ENCODE measurements at regions not wholly inside any gene's neighbourhood (a gene's known extent, or its start where the extent isn't known, plus 50 kb on each side); places are given as distances from the start of the nearest gene placed in this dataset.

DNA sequence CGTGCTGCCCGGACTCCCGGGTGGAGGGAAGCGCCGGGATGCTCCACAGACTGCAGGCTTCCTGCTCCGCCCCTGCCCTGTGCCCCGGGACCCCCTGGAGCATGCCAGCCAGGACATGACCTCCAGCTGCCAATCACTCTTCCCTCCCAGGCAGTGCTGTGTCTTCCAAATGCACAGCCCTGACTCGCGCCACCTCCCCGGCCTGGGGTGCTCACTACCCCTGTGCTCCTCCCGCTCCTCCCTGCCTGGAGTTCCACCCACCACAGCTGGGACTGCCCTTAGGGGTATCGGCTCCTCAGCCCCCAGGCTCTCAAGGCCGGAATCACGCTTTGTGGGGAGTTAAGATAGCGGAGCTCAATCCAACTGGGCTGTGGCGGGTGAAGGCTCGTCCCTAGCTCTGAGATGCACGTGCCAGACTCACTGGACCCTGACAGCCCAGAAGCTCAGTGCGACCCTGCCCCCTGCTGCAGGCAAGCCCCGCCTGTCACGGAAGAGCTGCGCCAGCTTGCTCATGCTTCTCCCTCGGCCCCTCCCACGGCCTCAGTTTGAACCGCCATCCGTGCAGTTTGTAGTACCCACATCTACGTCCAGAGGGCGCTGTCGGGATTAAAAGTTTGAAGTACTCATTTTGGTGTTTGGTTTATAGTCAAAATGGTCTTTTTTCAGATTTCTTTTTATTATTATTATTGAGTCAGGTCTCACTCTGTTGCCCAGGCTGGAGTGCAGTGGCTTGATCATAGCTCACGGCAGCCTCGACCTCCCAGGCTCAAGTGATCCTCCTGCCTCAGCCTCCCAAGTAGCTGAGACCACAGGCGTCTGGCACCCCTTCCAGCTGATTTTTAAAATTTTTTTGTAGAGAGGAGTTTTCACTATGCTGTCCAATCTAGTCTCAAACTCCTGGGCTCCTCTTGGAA lies 142.5 kb upstream of the TCERG1L start:
- H3K4me1 ChIP-seq (ENCODE audit: control insufficient read depth in 5 of 5, insufficient read depth in 5 of 5, low read length in 5 of 5) = peaks cover 0 to 10% (median 7%) of the 10 kb centered on the region in 5 donors
- H3K4me3 ChIP-seq (ENCODE audit: low read depth in 1 of 5, low read length in 5 of 5) = peak overlapping the region in 4 of 5 donors; percentile 42 to 58 (median 50)
- no peaks in the 10 kb centered on the region for H3K36me3 ChIP-seq (ENCODE audit: control insufficient read depth in 5 of 5, insufficient read depth in 5 of 5, low read length in 5 of 5)
- no peaks in the 10 kb centered on the region for H3K9me3 ChIP-seq (ENCODE audit: control insufficient read depth in 5 of 5, low read length in 5 of 5)
- H3K27me3 ChIP-seq (ENCODE audit: control insufficient read depth in 5 of 5, insufficient read depth in 4 of 5, low read length in 5 of 5) = peaks cover 13 to 44% (median 32%) of the 10 kb centered on the region in 5 donors
- no peak overlapping the region for H3K27ac ChIP-seq (ENCODE audit: low read depth, low read length)
- peak overlapping the region in 1 of 5 donors; percentile 56 for H3K9ac ChIP-seq (ENCODE audit: low read length in 5 of 5)

DNA sequence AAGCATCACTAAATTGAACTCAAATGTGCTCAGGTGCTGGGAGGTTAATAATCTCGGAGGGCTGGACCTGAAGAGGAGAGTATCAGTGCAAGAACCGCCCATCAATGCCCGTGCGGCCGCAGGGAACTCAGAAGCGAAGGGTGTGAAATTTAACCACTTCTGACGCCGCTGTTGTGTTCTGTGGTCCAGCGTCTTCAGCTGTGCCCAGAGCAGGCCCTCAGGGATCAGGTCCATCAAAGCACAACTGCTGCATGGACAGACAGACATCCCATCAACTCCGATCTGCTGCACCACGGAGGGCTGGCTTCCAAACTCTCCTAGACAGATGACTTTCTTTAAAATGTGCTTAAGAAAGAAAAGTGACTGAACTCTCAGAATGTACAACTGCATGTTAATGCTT lies 144.9 kb upstream of the TCERG1L start:
- Histone ChIP-seq H3K9me3 (ENCODE audit: control insufficient read depth in 5 of 5, low read length in 5 of 5) (no peaks in the 10 kb centered on the region), H3K36me3 (ENCODE audit: control insufficient read depth in 5 of 5, insufficient read depth in 5 of 5, low read length in 5 of 5) (no peaks in the 10 kb centered on the region), H3K4me3 (ENCODE audit: low read depth in 1 of 5, low read length in 5 of 5) (no peak overlapping the region), H3K27me3 (ENCODE audit: control insufficient read depth in 5 of 5, insufficient read depth in 4 of 5, low read length in 5 of 5) (peaks cover 13 to 42% (median 37%) of the 10 kb centered on the region in 5 donors), H3K4me1 (ENCODE audit: control insufficient read depth in 5 of 5, insufficient read depth in 5 of 5, low read length in 5 of 5) (peaks cover 0 to 10% (median 7%) of the 10 kb centered on the region in 5 donors), H3K27ac (ENCODE audit: low read depth, low read length) (no peak overlapping the region), H3K9ac (ENCODE audit: low read length in 5 of 5) (no peak overlapping the region)

- H3K36me3 ChIP-seq (ENCODE audit: control insufficient read depth in 5 of 5, insufficient read depth in 5 of 5, low read length in 5 of 5) = no peaks in the 10 kb centered on the region
- H3K27ac ChIP-seq (ENCODE audit: low read depth, low read length) = no peak overlapping the region
- H3K27me3 ChIP-seq (ENCODE audit: control insufficient read depth in 5 of 5, insufficient read depth in 4 of 5, low read length in 5 of 5) = peaks cover 15 to 24% (median 16%) of the 10 kb centered on the region in 5 donors
- no peak overlapping the region for H3K4me3 ChIP-seq (ENCODE audit: low read depth in 1 of 5, low read length in 5 of 5)
- no peaks in the 10 kb centered on the region for H3K4me1 ChIP-seq (ENCODE audit: control insufficient read depth in 5 of 5, insufficient read depth in 5 of 5, low read length in 5 of 5)
- no peaks in the 10 kb centered on the region for H3K9me3 ChIP-seq (ENCODE audit: control insufficient read depth in 5 of 5, low read length in 5 of 5)
- H3K9ac ChIP-seq (ENCODE audit: low read length in 5 of 5) = no peak overlapping the region
Observed at GRCh38 chr10:131461093-131461492, 149.6 kb upstream of the TCERG1L start.

GRCh38 chr10:131464789-131465188 lies 153.3 kb upstream of the TCERG1L start:
- no peak overlapping the region for H3K4me3 ChIP-seq (ENCODE audit: low read depth in 1 of 5, low read length in 5 of 5)
- H3K9me3 ChIP-seq (ENCODE audit: control insufficient read depth in 5 of 5, low read length in 5 of 5) = no peaks in the 10 kb centered on the region
- no peak overlapping the region for H3K9ac ChIP-seq (ENCODE audit: low read length in 5 of 5)
- H3K4me1 ChIP-seq (ENCODE audit: control insufficient read depth in 5 of 5, insufficient read depth in 5 of 5, low read length in 5 of 5) = no peaks in the 10 kb centered on the region
- H3K36me3 ChIP-seq (ENCODE audit: control insufficient read depth in 5 of 5, insufficient read depth in 5 of 5, low read length in 5 of 5) = no peaks in the 10 kb centered on the region
- H3K27me3 ChIP-seq (ENCODE audit: control insufficient read depth in 5 of 5, insufficient read depth in 4 of 5, low read length in 5 of 5) = peaks cover 10 to 19% (median 16%) of the 10 kb centered on the region in 5 donors
- H3K27ac ChIP-seq (ENCODE audit: low read depth, low read length) = no peak overlapping the region

DNA sequence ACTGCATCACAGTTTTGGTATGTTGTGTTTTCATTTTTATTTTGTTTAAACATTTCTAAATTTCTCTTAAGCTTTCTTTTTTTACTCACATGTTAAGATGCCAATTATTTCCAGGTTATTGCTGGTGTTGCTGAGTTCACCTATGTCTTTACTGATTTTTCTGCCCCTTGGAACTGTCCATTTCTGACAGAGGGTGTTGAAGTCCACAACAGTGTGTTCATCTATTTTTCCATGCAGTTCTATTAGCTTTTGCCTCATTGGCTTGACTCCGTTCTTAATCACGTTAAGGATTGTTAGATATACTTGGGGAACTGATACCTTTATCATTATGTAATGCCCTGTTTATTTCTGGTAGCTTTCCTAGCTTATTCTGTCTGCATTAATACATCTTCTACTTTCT lies 158.0 kb upstream of the TCERG1L start:
- Histone ChIP-seq H3K4me1 (ENCODE audit: control insufficient read depth in 5 of 5, insufficient read depth in 5 of 5, low read length in 5 of 5) (no peaks in the 10 kb centered on the region), H3K4me3 (ENCODE audit: low read depth in 1 of 5, low read length in 5 of 5) (no peak overlapping the region), H3K27me3 (ENCODE audit: control insufficient read depth in 5 of 5, insufficient read depth in 4 of 5, low read length in 5 of 5) (peaks cover 7 to 17% (median 10%) of the 10 kb centered on the region in 5 donors), H3K27ac (ENCODE audit: low read depth, low read length) (no peak overlapping the region), H3K9ac (ENCODE audit: low read length in 5 of 5) (no peak overlapping the region), H3K36me3 (ENCODE audit: control insufficient read depth in 5 of 5, insufficient read depth in 5 of 5, low read length in 5 of 5) (no peaks in the 10 kb centered on the region), H3K9me3 (ENCODE audit: control insufficient read depth in 5 of 5, low read length in 5 of 5) (no peaks in the 10 kb centered on the region)

DNA sequence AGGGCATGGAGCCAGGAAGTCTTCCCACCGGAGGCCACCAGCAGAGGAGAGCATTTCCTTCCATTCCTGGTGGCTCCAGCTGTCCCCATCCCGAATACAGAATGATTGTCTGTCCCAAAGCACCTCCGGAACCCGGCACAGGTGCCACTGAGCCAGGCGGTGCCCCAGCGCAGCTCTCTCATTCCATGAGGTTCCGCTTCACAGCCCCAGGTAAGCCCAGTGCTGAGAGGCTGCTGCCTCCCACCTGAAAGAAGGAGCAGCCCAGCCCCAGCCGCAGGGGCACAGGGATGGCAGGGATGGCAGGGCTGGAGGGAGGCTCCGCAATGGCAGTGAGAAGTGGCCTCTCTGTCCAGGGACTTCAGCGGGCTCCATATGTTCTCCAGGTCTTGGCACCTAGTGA lies 162.1 kb upstream of the TCERG1L start:
- H3K9me3 ChIP-seq (ENCODE audit: control insufficient read depth in 5 of 5, low read length in 5 of 5) = no peaks in the 10 kb centered on the region
- no peak overlapping the region for H3K27ac ChIP-seq (ENCODE audit: low read depth, low read length)
- no peak overlapping the region for H3K4me3 ChIP-seq (ENCODE audit: low read depth in 1 of 5, low read length in 5 of 5)
- no peaks in the 10 kb centered on the region for H3K36me3 ChIP-seq (ENCODE audit: control insufficient read depth in 5 of 5, insufficient read depth in 5 of 5, low read length in 5 of 5)
- peaks cover 6 to 23% (median 16%) of the 10 kb centered on the region in 5 donors for H3K27me3 ChIP-seq (ENCODE audit: control insufficient read depth in 5 of 5, insufficient read depth in 4 of 5, low read length in 5 of 5)
- no peak overlapping the region for H3K9ac ChIP-seq (ENCODE audit: low read length in 5 of 5)
- no peaks in the 10 kb centered on the region for H3K4me1 ChIP-seq (ENCODE audit: control insufficient read depth in 5 of 5, insufficient read depth in 5 of 5, low read length in 5 of 5)

DNA sequence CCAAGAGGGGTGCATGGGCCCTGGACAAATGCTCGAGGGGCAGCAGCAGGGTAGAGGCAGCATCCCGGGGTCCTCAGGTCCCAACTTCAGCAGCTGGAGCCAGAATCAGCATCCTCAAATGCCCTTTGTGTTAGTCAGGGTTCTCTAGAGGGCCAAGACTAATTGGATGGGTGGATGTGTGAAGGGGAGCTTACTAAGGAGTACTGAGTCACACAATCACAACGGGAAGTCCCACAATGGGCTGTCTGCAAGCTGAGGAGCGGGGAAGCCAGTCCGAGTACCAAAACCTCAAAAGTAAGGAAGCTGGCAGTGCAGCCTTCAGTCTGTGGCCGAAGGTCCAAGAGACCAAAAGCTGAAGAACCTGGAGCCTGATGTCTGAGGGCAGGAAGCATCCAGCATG lies 162.9 kb upstream of the TCERG1L start:
- no peaks in the 10 kb centered on the region for H3K36me3 ChIP-seq (ENCODE audit: control insufficient read depth in 5 of 5, insufficient read depth in 5 of 5, low read length in 5 of 5)
- no peak overlapping the region for H3K27ac ChIP-seq (ENCODE audit: low read depth, low read length)
- H3K4me3 ChIP-seq (ENCODE audit: low read depth in 1 of 5, low read length in 5 of 5) = no peak overlapping the region
- no peak overlapping the region for H3K9ac ChIP-seq (ENCODE audit: low read length in 5 of 5)
- no peaks in the 10 kb centered on the region for H3K9me3 ChIP-seq (ENCODE audit: control insufficient read depth in 5 of 5, low read length in 5 of 5)
- peaks cover 7 to 26% (median 17%) of the 10 kb centered on the region in 5 donors for H3K27me3 ChIP-seq (ENCODE audit: control insufficient read depth in 5 of 5, insufficient read depth in 4 of 5, low read length in 5 of 5)
- no peaks in the 10 kb centered on the region for H3K4me1 ChIP-seq (ENCODE audit: control insufficient read depth in 5 of 5, insufficient read depth in 5 of 5, low read length in 5 of 5)

DNA sequence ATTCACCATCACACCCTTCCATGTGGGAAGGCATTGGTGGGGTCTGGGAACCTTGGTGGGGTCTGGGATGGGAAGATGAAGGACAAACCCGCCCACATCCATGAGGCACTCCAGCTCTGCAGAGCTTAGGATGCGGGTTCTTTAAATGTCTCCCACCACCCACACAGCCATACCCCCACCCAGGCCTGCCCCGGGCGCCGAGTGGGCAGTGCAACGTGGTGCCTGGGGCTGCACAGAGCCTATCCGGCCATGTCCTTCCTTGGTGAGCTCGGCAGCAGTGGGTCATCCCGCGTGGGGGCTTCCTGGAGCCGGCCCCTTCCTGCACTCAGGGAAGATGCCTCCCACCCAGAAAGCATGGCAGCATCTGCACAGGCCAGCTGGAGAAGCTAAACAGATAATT lies 163.5 kb upstream of the TCERG1L start:
- Histone ChIP-seq H3K9me3 (ENCODE audit: control insufficient read depth in 5 of 5, low read length in 5 of 5) (no peaks in the 10 kb centered on the region), H3K27me3 (ENCODE audit: control insufficient read depth in 5 of 5, insufficient read depth in 4 of 5, low read length in 5 of 5) (peaks cover 7 to 26% (median 17%) of the 10 kb centered on the region in 5 donors), H3K4me3 (ENCODE audit: low read depth in 1 of 5, low read length in 5 of 5) (no peak overlapping the region), H3K9ac (ENCODE audit: low read length in 5 of 5) (no peak overlapping the region), H3K4me1 (ENCODE audit: control insufficient read depth in 5 of 5, insufficient read depth in 5 of 5, low read length in 5 of 5) (no peaks in the 10 kb centered on the region), H3K36me3 (ENCODE audit: control insufficient read depth in 5 of 5, insufficient read depth in 5 of 5, low read length in 5 of 5) (no peaks in the 10 kb centered on the region), H3K27ac (ENCODE audit: low read depth, low read length) (no peak overlapping the region)

GRCh38 chr10:131475803-131476202 lies 164.3 kb upstream of the TCERG1L start:
- H3K4me3 ChIP-seq (ENCODE audit: low read depth in 1 of 5, low read length in 5 of 5) = no peak overlapping the region
- peaks cover 7 to 27% (median 17%) of the 10 kb centered on the region in 5 donors for H3K27me3 ChIP-seq (ENCODE audit: control insufficient read depth in 5 of 5, insufficient read depth in 4 of 5, low read length in 5 of 5)
- H3K4me1 ChIP-seq (ENCODE audit: control insufficient read depth in 5 of 5, insufficient read depth in 5 of 5, low read length in 5 of 5) = no peaks in the 10 kb centered on the region
- H3K36me3 ChIP-seq (ENCODE audit: control insufficient read depth in 5 of 5, insufficient read depth in 5 of 5, low read length in 5 of 5) = no peaks in the 10 kb centered on the region
- H3K9me3 ChIP-seq (ENCODE audit: control insufficient read depth in 5 of 5, low read length in 5 of 5) = no peaks in the 10 kb centered on the region
- no peak overlapping the region for H3K27ac ChIP-seq (ENCODE audit: low read depth, low read length)
- no peak overlapping the region for H3K9ac ChIP-seq (ENCODE audit: low read length in 5 of 5)

DNA sequence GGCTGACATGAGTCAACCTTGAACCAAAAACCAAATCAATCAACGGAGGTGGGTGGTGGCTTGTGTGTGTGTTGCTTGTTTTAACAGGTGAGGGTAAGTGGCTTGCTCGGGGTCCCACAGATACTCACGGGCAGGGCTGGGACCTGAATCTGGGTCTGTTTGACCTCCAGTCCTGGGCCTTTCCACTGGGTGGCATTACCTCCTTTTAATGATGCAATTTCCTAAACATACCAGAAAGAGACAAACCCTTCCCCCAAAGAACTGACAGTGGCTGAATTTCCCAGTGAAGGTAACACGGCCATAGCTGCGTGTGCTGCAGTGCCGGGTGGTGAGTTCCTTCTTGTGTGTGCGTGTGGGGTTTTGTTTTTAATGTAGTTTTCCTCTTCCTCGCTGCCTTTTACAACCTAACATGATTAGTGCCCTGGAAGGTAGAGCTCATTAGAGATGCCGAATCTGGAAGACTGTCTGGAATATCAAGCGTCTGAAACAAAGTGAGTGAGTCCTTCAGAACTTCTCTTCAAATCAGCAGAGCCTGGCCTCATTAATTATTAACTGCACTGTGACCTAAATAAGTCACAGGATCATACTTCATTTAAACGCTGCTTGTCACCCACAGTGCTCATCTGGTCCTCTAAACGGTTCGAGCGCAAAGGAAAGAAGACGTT lies 166.1 kb upstream of the TCERG1L start:
- H3K9me3 ChIP-seq (ENCODE audit: control insufficient read depth in 5 of 5, low read length in 5 of 5) = no peaks in the 10 kb centered on the region
- peaks cover 5 to 32% (median 17%) of the 10 kb centered on the region in 5 donors for H3K27me3 ChIP-seq (ENCODE audit: control insufficient read depth in 5 of 5, insufficient read depth in 4 of 5, low read length in 5 of 5)
- no peak overlapping the region for H3K4me3 ChIP-seq (ENCODE audit: low read depth in 1 of 5, low read length in 5 of 5)
- H3K36me3 ChIP-seq (ENCODE audit: control insufficient read depth in 5 of 5, insufficient read depth in 5 of 5, low read length in 5 of 5) = no peaks in the 10 kb centered on the region
- no peak overlapping the region for H3K9ac ChIP-seq (ENCODE audit: low read length in 5 of 5)
- no peaks in the 10 kb centered on the region for H3K4me1 ChIP-seq (ENCODE audit: control insufficient read depth in 5 of 5, insufficient read depth in 5 of 5, low read length in 5 of 5)
- H3K27ac ChIP-seq (ENCODE audit: low read depth, low read length) = no peak overlapping the region
